CD4-positive, alpha-beta T cell treated with Interleukin-4 for 4 hours (primary cell): ENCODE measurements at regions not wholly inside any gene's neighbourhood (a gene's known extent, or its start where the extent isn't known, plus 50 kb on each side); places are given as distances from the start of the nearest gene placed in this dataset.

Experiments used
- DNase-seq: peaks from one replicate; pipeline ENCODE4 v3.0.0-alpha.2; 2020

GRCh38 chr2:193333539-193333938 lies 1138.8 kb upstream of the TMEFF2 start:
- no peak for DNase-seq

GRCh38 chr2:193332941-193333340 lies 1138.2 kb upstream of the TMEFF2 start:
- DNase-seq: no peak

GRCh38 chr2:193331676-193332075 lies 1136.9 kb upstream of the TMEFF2 start:
- no peak for DNase-seq

- no peak for DNase-seq
Measured at GRCh38 chr2:193326296-193326695, 1131.6 kb upstream of the TMEFF2 start.

GRCh38 chr2:193315428-193316091 lies 1120.8 kb upstream of the TMEFF2 start:
- no peak for DNase-seq

- DNase-seq: no peak
Measured at GRCh38 chr2:193303464-193303863, 1108.7 kb upstream of the TMEFF2 start.

GRCh38 chr2:193294371-193294770 lies 1099.6 kb upstream of the TMEFF2 start:
- no peak for DNase-seq

- DNase-seq: no peak
Measured at GRCh38 chr2:193279361-193279760, 1084.6 kb upstream of the TMEFF2 start.

- DNase-seq: no peak
Measured at GRCh38 chr2:193276988-193277387, 1082.3 kb upstream of the TMEFF2 start.

GRCh38 chr2:193276560-193276959 lies 1081.8 kb upstream of the TMEFF2 start:
- DNase-seq: no peak

GRCh38 chr2:193276069-193276468 lies 1081.3 kb upstream of the TMEFF2 start:
- no peak for DNase-seq

- DNase-seq: no peak
Measured at GRCh38 chr2:193272011-193272410, 1077.3 kb upstream of the TMEFF2 start.

GRCh38 chr2:193270816-193271215 lies 1076.1 kb upstream of the TMEFF2 start:
- no peak for DNase-seq

GRCh38 chr2:193267496-193268002 lies 1072.8 kb upstream of the TMEFF2 start:
- DNase-seq: no peak

- no peak for DNase-seq
Measured at GRCh38 chr2:193253014-193253530, 1058.3 kb upstream of the TMEFF2 start.

GRCh38 chr2:193251909-193252308 lies 1057.2 kb upstream of the TMEFF2 start:
- no peak for DNase-seq

- no peak for DNase-seq
Measured at GRCh38 chr2:193250389-193250788, 1055.7 kb upstream of the TMEFF2 start.

- no peak for DNase-seq
Measured at GRCh38 chr2:193240752-193241151, 1046.0 kb upstream of the TMEFF2 start.

GRCh38 chr2:193231634-193232033 lies 1036.9 kb upstream of the TMEFF2 start:
- no peak for DNase-seq

GRCh38 chr2:193228276-193228675 lies 1033.5 kb upstream of the TMEFF2 start:
- DNase-seq: no peak

GRCh38 chr2:193222454-193222853 lies 1027.7 kb upstream of the TMEFF2 start:
- DNase-seq: no peak

- no peak for DNase-seq
Measured at GRCh38 chr2:193219413-193219812, 1024.7 kb upstream of the TMEFF2 start.

GRCh38 chr2:193201583-193201982 lies 1006.9 kb upstream of the TMEFF2 start:
- DNase-seq: no peak

- no peak for DNase-seq
Measured at GRCh38 chr2:193199322-193199721, 1004.6 kb upstream of the TMEFF2 start.

GRCh38 chr2:193187816-193188215 lies 993.1 kb upstream of the TMEFF2 start:
- no peak for DNase-seq
